SU-DHL-6 (cell line): ENCODE measurements at regions not wholly inside any gene's neighbourhood (a gene's known extent, or its start where the extent isn't known, plus 50 kb on each side); places are given as distances from the start of the nearest gene placed in this dataset.

ENCODE experiments used
- CTCF ChIP-seq: fragments of 200-600 bp; sonication (generic); IDR thresholded peaks from one replicate; pipeline ENCODE4 v1.5.1; 2017; ENCODE audit warnings: antibody characterized with exemption, mild to moderate bottlenecking, low read length, moderate library complexity; ENCODE audit not compliant: insufficient read depth, poor library complexity, severe bottlenecking
- EZH2phosphoT487 ChIP-seq: fragments of 200-600 bp; sonication (generic), shearing (Covaris generic); conservative IDR thresholded peaks from 2 replicates; pipeline ENCODE4 v1.6.1; 2018; ENCODE audit warnings: mild to moderate bottlenecking, antibody characterized with exemption, low read length, moderate library complexity, mixed read lengths

- no peak for TF ChIP-seq CTCF
- TF ChIP-seq EZH2phosphoT487 = no peak
Observed at GRCh38 chr3:25139267-25139666, 288.8 kb upstream of the RARB start.
